ENCODE measurements at regions not wholly inside any gene's neighbourhood (a gene's known extent, or its start where the extent isn't known, plus 50 kb on each side); places are given as distances from the start of the nearest gene placed in this dataset.

DNA sequence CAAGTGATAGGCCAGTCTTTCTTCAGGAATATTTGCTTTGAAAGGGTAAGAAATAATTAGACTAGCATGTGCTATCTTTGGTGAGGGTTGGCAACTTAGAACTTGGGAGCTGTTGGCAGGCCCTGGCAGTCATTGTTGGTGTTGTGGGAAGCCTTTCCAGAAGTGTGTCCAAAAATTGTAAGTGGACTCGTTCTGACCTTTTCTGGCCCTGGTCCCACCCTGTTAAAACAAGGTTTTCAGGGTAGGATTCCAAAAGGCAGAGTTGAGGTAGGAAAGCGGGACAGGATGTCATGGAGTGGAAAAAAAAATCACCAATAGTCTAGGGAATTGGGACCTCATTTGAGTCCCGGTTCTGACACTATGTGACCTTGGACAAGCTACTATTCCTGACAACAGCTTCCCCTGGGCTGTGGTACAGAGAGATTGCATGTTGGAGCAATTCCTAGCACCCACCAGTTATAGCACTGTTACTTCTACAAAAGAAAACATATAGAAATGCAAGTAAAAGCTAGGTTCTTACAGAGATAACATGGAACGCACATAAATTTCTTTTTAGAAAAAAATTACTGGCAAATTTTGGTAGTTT lies 299.3 kb upstream of the DDI1 start:
- ChIA-PET POLR2A (no interaction called here), CTCF (interaction anchor here (1.1 kb wide), 1 partner anchor 55 kb away, joined by 4 read pairs; no protein-coding TSS in a partner anchor)
- Histone ChIP-seq H3K27me3 (ENCODE audit: control insufficient read depth in 2 of 2, insufficient read depth in 2 of 2, low read length in 2 of 2) (no peaks in the 10 kb centered on the region), H3K9me1 (replicated peaks; ENCODE audit: control insufficient read depth, extremely low read depth, insufficient read depth, low read length) (no peaks in the 10 kb centered on the region), H3K27ac (ENCODE audit: insufficient read depth, low read depth, low read length) (no peak overlapping the region), H3K79me2 (ENCODE audit: control insufficient read depth, insufficient read depth, low read length) (no peaks in the 10 kb centered on the region), H3K9ac (replicated peaks; ENCODE audit: extremely low read depth, insufficient read depth, low read length) (no peak overlapping the region), H2AFZ (ENCODE audit: low read depth, low read length) (no peak overlapping the region), H3K36me3 (ENCODE audit: control insufficient read depth in 2 of 2, extremely low read depth in 1 of 2, insufficient read depth in 2 of 2, low read length in 2 of 2) (no peaks in the 10 kb centered on the region), H3K4me2 (ENCODE audit: insufficient read depth, low read length) (no peak overlapping the region), H3K9me3 (replicated peaks; ENCODE audit: control insufficient read depth, insufficient read depth, low read length) (no peaks in the 10 kb centered on the region), H3K4me3 (replicated peaks in 1 of 3; ENCODE audit: insufficient read depth in 1 of 3, low read depth in 1 of 3, low read length in 3 of 3) (no peak overlapping the region), H4K20me1 (replicated peaks; ENCODE audit: control insufficient read depth, extremely low read depth, insufficient read depth, low read length) (no peaks in the 10 kb centered on the region), H3K4me1 (ENCODE audit: control insufficient read depth, extremely low read depth, insufficient read depth, low read length) (peaks cover 2% of the 10 kb centered on the region)
- no peak for FAIRE-seq
- intact Hi-C loops (cut with micrococcal nuclease): loop anchor here (5.0 kb wide), 1 partner anchor 170 kb away; no protein-coding TSS in a partner anchor
- no peak for DNase-seq (ENCODE audit: low read depth, low spot score)
- no peak for TF ChIP-seq CTCF (IDR thresholded peaks at IDR 0.05; ENCODE audit: extremely low read depth in 1 of 2, insufficient read depth in 1 of 2, low read depth in 1 of 2, low read length in 2 of 2)
- no peak for TF ChIP-seq FOS (IDR thresholded peaks at IDR 0.05; ENCODE audit: borderline replicate concordance, insufficient read depth, low read length)
- TF ChIP-seq EZH2 (IDR thresholded peaks at IDR 0.05; ENCODE audit: borderline replicate concordance, low read depth, low read length, severe bottlenecking): no peak
- TF ChIP-seq, protein P1, sequence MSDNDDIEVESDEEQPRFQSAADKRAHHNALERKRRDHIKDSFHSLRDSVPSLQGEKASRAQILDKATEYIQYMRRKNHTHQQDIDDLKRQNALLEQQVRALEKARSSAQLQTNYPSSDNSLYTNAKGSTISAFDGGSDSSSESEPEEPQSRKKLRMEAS (IDR thresholded peaks at IDR 0.05; ENCODE audit: insufficient read depth, insufficient read length): no peak
- TF ChIP-seq POLR2AphosphoS5 (IDR thresholded peaks at IDR 0.05; ENCODE audit: insufficient read depth, low read depth, low read length): no peak
- no peak for TF ChIP-seq JUN (IDR thresholded peaks at IDR 0.05; ENCODE audit: borderline replicate concordance, insufficient read depth, insufficient read length, low read depth)
- no peak for TF ChIP-seq MYC (IDR thresholded peaks at IDR 0.05; ENCODE audit: low read depth, low read length)
- no peak for TF ChIP-seq POLR2A (IDR thresholded peaks at IDR 0.05; ENCODE audit: low read depth, low read length)
- no peak for TF ChIP-seq GATA2 (IDR thresholded peaks at IDR 0.05; ENCODE audit: insufficient read depth, insufficient read length, low read depth, low read length)
- dilution Hi-C loops (cut with MboI; ENCODE audit: extremely low pct_ligation_motif_present, low sequenced_read_pairs): no loop called here
- no TSS peak for BruUV-seq (replicated peaks)
